Endothelial cell of umbilical vein (primary cell): ENCODE measurements at regions not wholly inside any gene's neighbourhood (a gene's known extent, or its start where the extent isn't known, plus 50 kb on each side); places are given as distances from the start of the nearest gene placed in this dataset.

Source experiments
- BruUV-seq: library from RNA; stranded (reverse); fragments of 400-500 nt; replicated peaks from 2 replicates; lab custom pipeline; 2021; lab: Mats Ljungman, UMichigan
- CTCF ChIA-PET: fragments of 300-600, 350-600 bp; sonication (Branson Sonifier 250); formaldehyde crosslinking; loops from one replicate; lab custom pipeline; 2021; ENCODE audit warnings: antibody characterized with exemption, inconsistent platforms; lab: Charles Lee
- POLR2A ChIA-PET: fragments of 300-600, 350-600 bp; sonication (Branson Sonifier 250); formaldehyde crosslinking; loops from one replicate; lab custom pipeline; 2021; ENCODE audit warnings: antibody characterized with exemption, inconsistent platforms; lab: Charles Lee
- DNase-seq: peaks from one replicate; pipeline ENCODE4 v3.0.0-alpha.2; 2011; ENCODE audit warnings: low read depth, low spot score
- FAIRE-seq: peaks from 2 replicates; lab custom pipeline; 2011; peaks lifted over from hg19 to GRCh38; lab: Jason Lieb, UNC
- H2AFZ ChIP-seq: 2 replicates; pipeline ENCODE4 v1.6.0; 2012; ENCODE audit warnings: low read depth, low read length, control low read depth, inconsistent platforms
- H3K27ac ChIP-seq: 2 replicates; pipeline ENCODE4 v1.5.1; 2011; ENCODE audit warnings: low read depth, mild to moderate bottlenecking, control low read depth, low read length, moderate library complexity; ENCODE audit not compliant: insufficient read depth
- H3K27me3 ChIP-seq, 2 experiments: 2 replicates each; pipeline versions ENCODE4 v1.6.0 to v1.6.1; 2011; ENCODE audit warnings: low read length in 2 of 2, mixed read lengths in 1 of 2; ENCODE audit not compliant: control insufficient read depth in 2 of 2, insufficient read depth in 2 of 2
- H3K36me3 ChIP-seq, 2 experiments: 2 replicates in 1 of 2; 3 replicates in 1 of 2; pipeline ENCODE4 v1.5.1; 2011; ENCODE audit warnings: low read length in 2 of 2, mild to moderate bottlenecking in 1 of 2, moderate library complexity in 1 of 2; ENCODE audit not compliant: control insufficient read depth in 2 of 2, insufficient read depth in 2 of 2; ENCODE audit errors: extremely low read depth in 1 of 2
- H3K4me1 ChIP-seq: 3 replicates; pipeline ENCODE4 v1.5.1; 2011; ENCODE audit warnings: mild to moderate bottlenecking, low read length; ENCODE audit not compliant: control insufficient read depth, insufficient read depth; ENCODE audit errors: extremely low read depth
- H3K4me2 ChIP-seq: 2 replicates; pipeline ENCODE4 v1.6.1; 2011; ENCODE audit warnings: low read length, control low read depth, mixed read lengths; ENCODE audit not compliant: insufficient read depth
- H3K4me3 ChIP-seq, 3 experiments: fragments of 200-600 bp in 1 of 3; sonication (generic), shearing (Covaris generic) in 1 of 3; replicated peaks in 1 of 3; 2 replicates each; pipeline ENCODE4 v1.5.1; 2011 to 2016; ENCODE audit warnings: control low read depth in 3 of 3, low read length in 3 of 3, mild to moderate bottlenecking in 2 of 3, inconsistent platforms in 1 of 3, low read depth in 1 of 3, moderate library complexity in 1 of 3; ENCODE audit not compliant: insufficient read depth in 1 of 3
- H3K79me2 ChIP-seq: 2 replicates; pipeline ENCODE4 v1.6.0; 2012; ENCODE audit warnings: low read length, inconsistent platforms; ENCODE audit not compliant: control insufficient read depth, insufficient read depth
- H3K9ac ChIP-seq: replicated peaks from 2 replicates; pipeline ENCODE3; 2011; ENCODE audit warnings: low read length, control low read depth; ENCODE audit not compliant: insufficient read depth; ENCODE audit errors: extremely low read depth
- H3K9me1 ChIP-seq: replicated peaks from 3 replicates; pipeline ENCODE4 v1.6.0; 2011; ENCODE audit warnings: mild to moderate bottlenecking, low read length; ENCODE audit not compliant: control insufficient read depth, insufficient read depth; ENCODE audit errors: extremely low read depth
- H3K9me3 ChIP-seq: replicated peaks from 2 replicates; pipeline ENCODE4 v1.5.1; 2012; ENCODE audit warnings: low read length, inconsistent platforms; ENCODE audit not compliant: control insufficient read depth, insufficient read depth
- H4K20me1 ChIP-seq: replicated peaks from 2 replicates; pipeline ENCODE3; 2011; ENCODE audit warnings: mild to moderate bottlenecking, low read length; ENCODE audit not compliant: control insufficient read depth, insufficient read depth; ENCODE audit errors: extremely low read depth
- EZH2 ChIP-seq: IDR thresholded peaks from 2 replicates; pipeline ENCODE4 v1.6.1; 2012; ENCODE audit warnings: borderline replicate concordance, low read depth, mild to moderate bottlenecking, moderate library complexity, low read length, inconsistent platforms; ENCODE audit not compliant: severe bottlenecking
- FOS ChIP-seq: IDR thresholded peaks from 2 replicates; pipeline ENCODE4 v1.6.1; 2011; ENCODE audit warnings: mild to moderate bottlenecking, low read length, moderate library complexity, borderline replicate concordance; ENCODE audit not compliant: insufficient read depth
- GATA2 ChIP-seq: IDR thresholded peaks from 2 replicates; pipeline ENCODE4 v1.7.0; 2011; ENCODE audit warnings: low read depth, mild to moderate bottlenecking, moderate library complexity, mixed read lengths, low read length; ENCODE audit not compliant: insufficient read length, insufficient read depth
- JUN ChIP-seq: IDR thresholded peaks from 2 replicates; pipeline ENCODE4 v1.6.1; 2011; ENCODE audit warnings: borderline replicate concordance, low read depth; ENCODE audit not compliant: insufficient read length, insufficient read depth
- MYC ChIP-seq: IDR thresholded peaks from one replicate; pipeline ENCODE4 v1.6.1; 2011; ENCODE audit warnings: mild to moderate bottlenecking, low read depth, low read length
- POLR2A ChIP-seq: IDR thresholded peaks from 2 replicates; pipeline ENCODE4 v1.6.1; 2012; ENCODE audit warnings: low read depth, mild to moderate bottlenecking, control low read depth, low read length
- POLR2AphosphoS5 ChIP-seq: IDR thresholded peaks from 2 replicates; pipeline ENCODE4 v1.6.1; 2012; ENCODE audit warnings: low read depth, mild to moderate bottlenecking, control low read depth, low read length, moderate library complexity; ENCODE audit not compliant: insufficient read depth
- dilution Hi-C: fragments of 300-500 bp; cut with MboI; formaldehyde crosslinking; loops from one replicate; pipeline ENCODE4 v1.15.0; 2019; ENCODE audit warnings: low sequenced_read_pairs; ENCODE audit not compliant: extremely low pct_ligation_motif_present
- intact Hi-C: fragments of 100-400 bp; cut with micrococcal nuclease; formaldehyde crosslinking; loops from one replicate; pipeline ENCODE4 v1.10.0; 2022
- TF ChIP-seq, protein P1 (sequence below), 2 donors: IDR thresholded peaks; 1 replicate in 1 of 2; 2 replicates in 1 of 2; pipeline ENCODE4 v1.5.1; 2011; ENCODE audit warnings: low read length in 2 of 2, mild to moderate bottlenecking in 2 of 2, moderate library complexity in 2 of 2, control low read depth in 1 of 2, inconsistent platforms in 1 of 2, low read depth in 1 of 2; ENCODE audit not compliant: insufficient read depth in 1 of 2; ENCODE audit errors: extremely low read depth in 1 of 2
- TF ChIP-seq, protein P2 (sequence below): IDR thresholded peaks from 2 replicates; pipeline ENCODE4 v1.6.1; 2011; ENCODE audit not compliant: insufficient read depth, insufficient read length

DNA sequence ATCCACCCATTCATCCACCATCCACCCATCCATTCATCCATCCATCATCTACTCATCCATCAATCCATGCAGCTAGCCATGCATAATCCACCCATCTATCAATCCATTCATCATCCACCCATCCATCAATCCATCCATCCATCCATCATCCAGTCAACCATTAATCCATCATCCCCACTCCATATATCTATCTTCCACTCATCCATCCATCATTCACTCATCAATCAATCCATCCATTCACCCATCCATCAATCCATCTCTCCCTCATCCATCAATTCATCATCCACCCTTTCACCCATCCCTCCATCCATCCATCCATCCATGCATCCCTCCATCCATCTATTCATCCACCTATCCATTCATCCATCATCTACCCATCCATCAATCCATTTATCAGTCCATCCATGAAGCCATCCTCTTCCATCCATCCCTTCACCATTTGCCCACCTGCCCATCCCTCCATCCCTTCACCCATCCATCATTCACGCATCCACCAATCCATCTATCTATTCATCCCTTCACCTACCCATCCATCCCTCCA, 689.4 kb downstream of the BRD1 start:
- intact Hi-C loops: no loop called here
- H3K4me3 ChIP-seq: no peak overlapping the region
- no peak overlapping the region for H3K27ac ChIP-seq
- no peaks in the 10 kb centered on the region for H4K20me1 ChIP-seq
- FAIRE-seq (no peak), DNase-seq (no peak)
- no peaks in the 10 kb centered on the region for H3K27me3 ChIP-seq
- no peaks in the 10 kb centered on the region for H3K9me1 ChIP-seq
- no peak overlapping the region for H2AFZ ChIP-seq
- peaks cover 10% of the 10 kb centered on the region for H3K9me3 ChIP-seq
- no peak overlapping the region for H3K9ac ChIP-seq
- TF ChIP-seq GATA2 (no peak), JUN (no peak), POLR2AphosphoS5 (no peak), EZH2 (no peak), POLR2A (no peak), FOS (no peak), MYC (no peak)
- TF ChIP-seq, protein P1, sequence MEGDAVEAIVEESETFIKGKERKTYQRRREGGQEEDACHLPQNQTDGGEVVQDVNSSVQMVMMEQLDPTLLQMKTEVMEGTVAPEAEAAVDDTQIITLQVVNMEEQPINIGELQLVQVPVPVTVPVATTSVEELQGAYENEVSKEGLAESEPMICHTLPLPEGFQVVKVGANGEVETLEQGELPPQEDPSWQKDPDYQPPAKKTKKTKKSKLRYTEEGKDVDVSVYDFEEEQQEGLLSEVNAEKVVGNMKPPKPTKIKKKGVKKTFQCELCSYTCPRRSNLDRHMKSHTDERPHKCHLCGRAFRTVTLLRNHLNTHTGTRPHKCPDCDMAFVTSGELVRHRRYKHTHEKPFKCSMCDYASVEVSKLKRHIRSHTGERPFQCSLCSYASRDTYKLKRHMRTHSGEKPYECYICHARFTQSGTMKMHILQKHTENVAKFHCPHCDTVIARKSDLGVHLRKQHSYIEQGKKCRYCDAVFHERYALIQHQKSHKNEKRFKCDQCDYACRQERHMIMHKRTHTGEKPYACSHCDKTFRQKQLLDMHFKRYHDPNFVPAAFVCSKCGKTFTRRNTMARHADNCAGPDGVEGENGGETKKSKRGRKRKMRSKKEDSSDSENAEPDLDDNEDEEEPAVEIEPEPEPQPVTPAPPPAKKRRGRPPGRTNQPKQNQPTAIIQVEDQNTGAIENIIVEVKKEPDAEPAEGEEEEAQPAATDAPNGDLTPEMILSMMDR (IDR thresholded peaks at IDR 0.05; ENCODE audit: extremely low read depth in 1 of 2, insufficient read depth in 1 of 2, low read depth in 1 of 2, low read length in 2 of 2): no peak
- TF ChIP-seq, protein P2, sequence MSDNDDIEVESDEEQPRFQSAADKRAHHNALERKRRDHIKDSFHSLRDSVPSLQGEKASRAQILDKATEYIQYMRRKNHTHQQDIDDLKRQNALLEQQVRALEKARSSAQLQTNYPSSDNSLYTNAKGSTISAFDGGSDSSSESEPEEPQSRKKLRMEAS: no peak
- dilution Hi-C loops: no loop called here
- CTCF ChIA-PET: no interaction called here
- no peaks in the 10 kb centered on the region for H3K79me2 ChIP-seq
- no peaks in the 10 kb centered on the region for H3K4me1 ChIP-seq
- no peaks in the 10 kb centered on the region for H3K36me3 ChIP-seq
- POLR2A ChIA-PET: no interaction called here
- BruUV-seq: no TSS peak
- no peak overlapping the region for H3K4me2 ChIP-seq
